Muscle of leg (tissue), 3 donors: ENCODE measurements at regions not wholly inside any gene's neighbourhood (a gene's known extent, or its start where the extent isn't known, plus 50 kb on each side); places are given as distances from the start of the nearest gene placed in this dataset.

Source experiments
- DNase-seq: peaks from one replicate; pipeline ENCODE4 v3.0.0; 2013
- H3K27ac ChIP-seq: one replicate; pipeline ENCODE4 v1.5.1; 2013; ENCODE audit warnings: mild to moderate bottlenecking, low read length, control low read depth
- H3K27me3 ChIP-seq: one replicate; pipeline ENCODE4 v1.6.1; 2013; ENCODE audit warnings: low read length; ENCODE audit not compliant: control insufficient read depth, insufficient read depth
- H3K36me3 ChIP-seq: one replicate; pipeline ENCODE4 v1.6.1; 2013; ENCODE audit warnings: low read length; ENCODE audit not compliant: control insufficient read depth, insufficient read depth
- H3K4me1 ChIP-seq: one replicate; pipeline ENCODE4 v1.6.1; 2013; ENCODE audit warnings: low read length; ENCODE audit not compliant: control insufficient read depth, insufficient read depth
- H3K4me3 ChIP-seq: one replicate; pipeline ENCODE4 v1.5.1; 2013; ENCODE audit warnings: low read length, control low read depth
- H3K9me3 ChIP-seq: replicated peaks from 2 replicates; pipeline ENCODE4 v1.6.1; 2013; ENCODE audit warnings: low read depth, low read length; ENCODE audit not compliant: control insufficient read depth
- WGBS: methylation state at CpG from one replicate; pipeline ENCODE4 v1.1.5; 2013; ENCODE audit warnings: missing lambda C conversion rate; ENCODE audit not compliant: insufficient coverage; 5-methylcytosine and 5-hydroxymethylcytosine counted together

DNA sequence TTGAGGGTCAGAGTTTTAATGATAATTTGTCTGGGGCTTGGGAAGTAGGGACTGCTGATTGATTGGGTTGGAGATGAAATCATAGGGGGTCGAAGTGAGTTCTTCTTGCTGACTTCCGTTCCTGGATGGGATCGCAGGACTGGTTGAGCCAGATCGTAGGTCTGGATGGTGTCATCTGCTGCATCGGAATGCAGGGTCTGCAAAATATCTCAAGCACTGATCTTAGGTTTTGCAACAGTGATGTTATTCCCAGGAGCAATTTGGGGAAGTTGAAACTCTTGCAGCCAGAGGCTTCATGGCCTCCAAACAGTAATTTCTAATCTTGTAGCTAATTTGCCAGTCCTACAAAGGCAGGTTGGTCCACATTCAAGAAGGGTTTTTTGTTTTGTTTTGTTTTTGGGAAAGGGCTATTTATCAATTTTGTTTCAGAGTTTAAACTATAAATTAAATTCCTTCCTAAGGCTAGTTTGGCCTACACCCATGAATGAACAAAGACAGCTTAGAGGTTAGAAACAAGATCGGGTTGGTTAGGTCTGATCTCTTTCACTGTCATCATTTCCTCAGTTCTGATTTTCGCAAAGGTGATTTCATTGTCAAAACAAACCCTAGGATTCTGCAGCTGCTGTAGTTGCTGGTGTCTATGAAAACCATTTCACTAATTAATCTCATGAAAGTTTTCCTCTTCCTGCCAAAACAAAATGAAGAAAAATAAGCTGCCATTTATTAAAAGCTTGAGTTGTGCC is 388.0 kb downstream of the TMEM232 start:
- Histone ChIP-seq H3K4me3 (no peak overlapping the region), H3K27ac (no peak overlapping the region), H3K27me3 (no peaks in the 10 kb centered on the region), H3K4me1 (no peaks in the 10 kb centered on the region), H3K36me3 (no peaks in the 10 kb centered on the region), H3K9me3 (no peaks in the 10 kb centered on the region)
- WGBS, result 69% methylated on average over 5 of the region's 7 CpGs
- no peak for DNase-seq

- WGBS, result 100% methylated on average over 1 of the region's 2 CpGs
- no peaks in the 10 kb centered on the region for H3K27me3 ChIP-seq
- DNase-seq, result no peak
These were observed 387.1 kb downstream of the TMEM232 start for GRCh38 chr5:110339399-110339798.

GRCh38 chr5:110341836-110342235 is 384.6 kb downstream of the TMEM232 start:
- no peak overlapping the region for H3K27ac ChIP-seq
- WGBS, result no CpG with 5 or more reads among the region's 2 CpGs
- DNase-seq, result no peak

More at GRCh38 chr5:110339399-110339798, 387.1 kb downstream of the TMEM232 start:
- H3K36me3 ChIP-seq, result no peaks in the 10 kb centered on the region
- no peaks in the 10 kb centered on the region for H3K9me3 ChIP-seq
- no peak overlapping the region for H3K4me3 ChIP-seq
- H3K27ac ChIP-seq, result no peak overlapping the region
- H3K4me1 ChIP-seq, result no peaks in the 10 kb centered on the region

GRCh38 chr5:110342683-110343082 is 383.8 kb downstream of the TMEM232 start:
- 40% methylated on average over 1 of the region's 1 CpG for WGBS
- Histone ChIP-seq H3K4me1 (no peaks in the 10 kb centered on the region), H3K27ac (no peak overlapping the region), H3K4me3 (no peak overlapping the region), H3K36me3 (no peaks in the 10 kb centered on the region), H3K27me3 (no peaks in the 10 kb centered on the region), H3K9me3 (no peaks in the 10 kb centered on the region)
- DNase-seq, result no peak

More at GRCh38 chr5:110341836-110342235, 384.6 kb downstream of the TMEM232 start:
- no peaks in the 10 kb centered on the region for H3K9me3 ChIP-seq
- no peaks in the 10 kb centered on the region for H3K36me3 ChIP-seq
- no peaks in the 10 kb centered on the region for H3K4me1 ChIP-seq
- H3K27me3 ChIP-seq, result no peaks in the 10 kb centered on the region
- H3K4me3 ChIP-seq, result no peak overlapping the region

- H3K27me3 ChIP-seq, result no peaks in the 10 kb centered on the region
- no peak for DNase-seq
- H3K9me3 ChIP-seq, result no peaks in the 10 kb centered on the region
- WGBS, result no CpG with 5 or more reads among the region's 1 CpG
- H3K27ac ChIP-seq, result no peak overlapping the region
- H3K4me3 ChIP-seq, result no peak overlapping the region
- no peaks in the 10 kb centered on the region for H3K4me1 ChIP-seq
- H3K36me3 ChIP-seq, result no peaks in the 10 kb centered on the region
These were observed 382.9 kb downstream of the TMEM232 start for GRCh38 chr5:110343616-110344015.

GRCh38 chr5:110345623-110346022 is 380.8 kb downstream of the TMEM232 start:
- H3K4me1 ChIP-seq, result no peaks in the 10 kb centered on the region
- no peaks in the 10 kb centered on the region for H3K36me3 ChIP-seq
- DNase-seq, result no peak
- no peak overlapping the region for H3K4me3 ChIP-seq
- no peaks in the 10 kb centered on the region for H3K9me3 ChIP-seq
- no peak overlapping the region for H3K27ac ChIP-seq
- no peaks in the 10 kb centered on the region for H3K27me3 ChIP-seq

GRCh38 chr5:110346893-110347358 is 379.5 kb downstream of the TMEM232 start:
- no peaks in the 10 kb centered on the region for H3K27me3 ChIP-seq
- no peak overlapping the region for H3K4me3 ChIP-seq
- no peaks in the 10 kb centered on the region for H3K9me3 ChIP-seq
- DNase-seq, result no peak
- no peak overlapping the region for H3K27ac ChIP-seq
- H3K36me3 ChIP-seq, result no peaks in the 10 kb centered on the region
- no peaks in the 10 kb centered on the region for H3K4me1 ChIP-seq

DNA sequence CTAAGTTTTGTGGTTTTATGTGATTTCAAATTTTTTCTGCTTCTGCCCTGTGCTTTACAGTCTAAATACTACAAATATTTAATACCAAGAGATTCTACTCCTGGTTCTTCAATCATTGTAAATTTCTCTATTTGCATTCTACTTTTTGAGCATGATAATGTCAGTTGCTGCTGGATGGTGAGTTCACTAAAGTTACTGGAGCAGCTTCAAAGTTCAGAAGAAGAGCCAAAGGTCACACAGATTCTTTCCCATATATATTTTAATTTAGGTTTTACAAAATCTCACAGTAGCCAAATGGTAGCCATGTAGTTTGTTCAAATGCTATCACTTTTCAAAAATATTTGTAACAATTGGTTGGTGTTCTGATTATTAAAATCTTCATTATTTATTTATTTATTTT is 378.7 kb downstream of the TMEM232 start:
- Histone ChIP-seq H3K4me3 (no peak overlapping the region), H3K27me3 (no peaks in the 10 kb centered on the region), H3K4me1 (no peaks in the 10 kb centered on the region), H3K9me3 (no peaks in the 10 kb centered on the region), H3K36me3 (no peaks in the 10 kb centered on the region), H3K27ac (no peak overlapping the region)
- DNase-seq, result no peak

DNA sequence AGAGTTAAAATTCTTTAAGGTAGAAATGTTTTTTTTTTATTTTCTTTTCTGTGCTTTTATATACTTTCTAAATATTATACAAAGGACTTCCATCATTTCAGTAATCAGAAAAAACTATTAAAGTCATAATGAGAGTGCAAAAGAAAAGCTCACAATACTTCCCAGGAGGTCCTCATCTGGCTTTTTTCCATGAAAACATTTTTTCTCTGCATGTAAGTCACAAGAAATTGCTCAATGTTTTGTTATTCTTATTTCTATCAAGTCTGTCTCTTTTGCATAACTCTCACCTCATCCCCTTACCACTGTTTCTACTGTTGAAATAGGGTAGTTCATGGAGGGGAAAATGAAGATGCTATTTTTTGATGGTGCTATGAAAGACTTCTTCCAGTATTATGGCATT is 375.0 kb downstream of the TMEM232 start:
- no peaks in the 10 kb centered on the region for H3K36me3 ChIP-seq
- H3K27ac ChIP-seq, result no peak overlapping the region
- H3K4me3 ChIP-seq, result no peak overlapping the region
- H3K9me3 ChIP-seq, result no peaks in the 10 kb centered on the region
- no peaks in the 10 kb centered on the region for H3K27me3 ChIP-seq
- no peak for DNase-seq
- no peaks in the 10 kb centered on the region for H3K4me1 ChIP-seq

DNA sequence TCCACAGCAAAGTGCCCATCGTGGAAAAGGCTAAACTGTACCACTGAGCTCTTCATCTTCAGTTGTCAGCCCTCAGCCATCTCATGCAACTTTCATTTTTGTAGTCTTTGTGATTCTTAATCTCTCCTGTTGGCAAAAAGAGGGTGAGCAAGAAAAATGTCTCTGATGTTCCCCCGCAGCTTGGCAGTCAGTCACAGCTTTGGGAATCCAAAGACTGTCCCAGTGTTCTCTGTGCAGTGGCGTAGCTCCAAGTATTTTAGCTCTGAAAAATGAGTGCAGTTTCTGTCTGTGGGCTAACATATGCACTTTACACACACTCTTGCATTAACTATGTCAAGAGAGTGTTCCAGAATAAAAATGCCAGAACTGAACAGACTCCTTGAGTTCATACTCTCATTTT is 372.2 kb downstream of the TMEM232 start:
- H3K27me3 ChIP-seq, result no peaks in the 10 kb centered on the region
- no peaks in the 10 kb centered on the region for H3K4me1 ChIP-seq
- no peaks in the 10 kb centered on the region for H3K36me3 ChIP-seq
- peak; percentile 59 for DNase-seq
- no peak overlapping the region for H3K27ac ChIP-seq
- H3K4me3 ChIP-seq, result no peak overlapping the region
- WGBS, result 20% methylated on average over 1 of the region's 3 CpGs
- H3K9me3 ChIP-seq, result no peaks in the 10 kb centered on the region
